Esophagus mucosa (tissue), 1 donor: ENCODE measurements at regions not wholly inside any gene's neighbourhood (a gene's known extent, or its start where the extent isn't known, plus 50 kb on each side); places are given as distances from the start of the nearest gene placed in this dataset.

ENCODE experiments used
- ATAC-seq: fragments of 200-7000 bp; cut with Tn5 transposase; one replicate; pipeline ENCODE4 v1.9.1; 2020
- donor health status: DM: yes; HTN: yes; CAD: no.

- no peak for ATAC-seq
Observed at GRCh38 chr15:46735115-46735514, 982.2 kb upstream of the SEMA6D start.

- ATAC-seq = no peak
Observed at GRCh38 chr15:46751303-46751702, 966.0 kb upstream of the SEMA6D start.

GRCh38 chr15:46753946-46754345 lies 963.4 kb upstream of the SEMA6D start:
- ATAC-seq = no peak

GRCh38 chr15:46763091-46763490 lies 954.2 kb upstream of the SEMA6D start:
- no peak for ATAC-seq

- ATAC-seq = no peak
Observed at GRCh38 chr15:46764851-46765250, 952.5 kb upstream of the SEMA6D start.

GRCh38 chr15:46766021-46766420 lies 951.3 kb upstream of the SEMA6D start:
- ATAC-seq = no peak

GRCh38 chr15:46768287-46768686 lies 949.0 kb upstream of the SEMA6D start:
- no peak for ATAC-seq

- no peak for ATAC-seq
Observed at GRCh38 chr15:46773016-46773415, 944.3 kb upstream of the SEMA6D start.

- no peak for ATAC-seq
Observed at GRCh38 chr15:46778876-46779275, 938.4 kb upstream of the SEMA6D start.

GRCh38 chr15:46786590-46787285 lies 930.6 kb upstream of the SEMA6D start:
- no peak for ATAC-seq

- ATAC-seq = no peak
Observed at GRCh38 chr15:46795685-46796084, 921.6 kb upstream of the SEMA6D start.

- no peak for ATAC-seq
Observed at GRCh38 chr15:46808834-46809233, 908.5 kb upstream of the SEMA6D start.

- no peak for ATAC-seq
Observed at GRCh38 chr15:46815240-46815639, 902.1 kb upstream of the SEMA6D start.

- no peak for ATAC-seq
Observed at GRCh38 chr15:46815765-46816164, 901.5 kb upstream of the SEMA6D start.

- ATAC-seq = peak; percentile 10
Observed at GRCh38 chr15:46848704-46849103, 868.6 kb upstream of the SEMA6D start.

GRCh38 chr15:46853600-46853999 lies 863.7 kb upstream of the SEMA6D start:
- ATAC-seq = no peak

GRCh38 chr15:46854564-46854963 lies 862.7 kb upstream of the SEMA6D start:
- ATAC-seq = no peak

- ATAC-seq = peak; percentile 57
Observed at GRCh38 chr15:46855388-46855787, 861.9 kb upstream of the SEMA6D start.

GRCh38 chr15:46856839-46857502 lies 860.3 kb upstream of the SEMA6D start:
- ATAC-seq = no peak

GRCh38 chr15:46858150-46858549 lies 859.2 kb upstream of the SEMA6D start:
- ATAC-seq = no peak

GRCh38 chr15:46861796-46862195 lies 855.5 kb upstream of the SEMA6D start:
- ATAC-seq = no peak

GRCh38 chr15:46865155-46865554 lies 852.1 kb upstream of the SEMA6D start:
- ATAC-seq = no peak

- ATAC-seq = no peak
Observed at GRCh38 chr15:46872286-46872980, 844.9 kb upstream of the SEMA6D start.

GRCh38 chr15:46872981-46873330 lies 844.3 kb upstream of the SEMA6D start:
- ATAC-seq = no peak
